ENCODE measurements at regions not wholly inside any gene's neighbourhood (a gene's known extent, or its start where the extent isn't known, plus 50 kb on each side); places are given as distances from the start of the nearest gene placed in this dataset.
A peak's percentile ranks its signal among the peaks of the same experiment; 100 is the strongest.
"Not testable (repeated sequence)": the region's sequence is repeated elsewhere in the genome, so short reads cannot be mapped to it uniquely, and the experiment has no call there.

DNA sequence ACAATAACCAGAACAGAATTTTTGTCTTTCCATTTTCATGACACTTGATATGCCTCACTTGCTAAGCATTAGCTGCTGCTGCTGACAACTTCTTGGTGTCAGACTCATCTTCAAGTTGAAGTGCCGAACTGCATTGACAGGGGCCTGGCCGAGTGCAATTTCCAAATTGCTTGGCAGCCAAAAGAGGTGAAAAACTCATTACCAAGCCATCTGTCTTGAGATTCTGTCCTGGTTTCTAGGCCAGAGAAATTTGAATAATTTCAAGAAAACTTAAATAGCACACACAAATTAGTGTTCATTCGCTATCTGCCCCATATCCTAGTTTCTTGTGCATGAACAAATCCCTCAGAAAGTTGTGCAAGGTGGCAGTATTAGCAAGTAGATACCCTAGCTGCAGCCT, 165.3 kb upstream of the RASSF8 start:
- no peak for DNase-seq (ENCODE audit: low read depth)

DNA sequence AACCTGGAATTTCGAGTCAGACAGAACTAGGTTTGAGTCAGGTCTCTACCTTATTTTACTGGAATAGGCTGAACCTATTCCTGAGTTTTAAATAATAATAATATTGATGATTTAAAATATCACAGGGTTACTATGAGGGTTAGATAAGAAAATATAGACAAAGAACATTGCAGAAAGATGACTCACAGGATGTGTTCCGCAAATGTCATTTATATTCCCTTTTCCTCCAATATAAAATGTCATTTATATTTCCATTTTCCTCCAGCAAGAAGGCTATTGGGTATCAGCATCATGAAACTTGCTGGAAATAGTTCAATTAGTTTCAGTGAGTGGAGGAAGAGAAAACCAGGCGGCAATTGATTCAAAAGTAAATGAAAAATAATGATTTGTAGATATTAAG, 163.9 kb upstream of the RASSF8 start:
- DNase-seq (ENCODE audit: low read depth) = no peak

DNA sequence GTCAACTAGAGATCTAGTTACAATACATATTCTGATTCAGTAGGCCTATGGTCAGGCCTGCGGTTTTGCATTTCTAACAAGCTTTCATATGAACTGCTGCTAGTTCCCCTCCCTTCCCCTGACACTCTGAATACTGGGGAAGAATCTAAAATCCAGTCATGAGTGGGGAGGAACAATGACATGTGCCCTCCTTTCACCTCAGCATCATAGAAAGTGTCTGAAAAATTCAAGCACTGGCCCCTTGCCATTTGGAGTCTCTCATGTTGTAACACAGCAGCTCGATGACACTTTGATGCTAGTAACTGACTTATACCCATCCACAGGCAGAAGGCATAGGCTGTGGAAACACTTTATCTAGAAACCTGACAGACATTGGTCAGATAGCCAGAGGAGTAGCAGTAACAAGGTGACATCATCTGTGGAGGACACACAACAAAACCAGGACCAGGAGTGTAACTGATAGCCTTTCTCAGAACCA, 161.9 kb upstream of the RASSF8 start:
- peak; percentile 49 for DNase-seq (ENCODE audit: low read depth)

DNA sequence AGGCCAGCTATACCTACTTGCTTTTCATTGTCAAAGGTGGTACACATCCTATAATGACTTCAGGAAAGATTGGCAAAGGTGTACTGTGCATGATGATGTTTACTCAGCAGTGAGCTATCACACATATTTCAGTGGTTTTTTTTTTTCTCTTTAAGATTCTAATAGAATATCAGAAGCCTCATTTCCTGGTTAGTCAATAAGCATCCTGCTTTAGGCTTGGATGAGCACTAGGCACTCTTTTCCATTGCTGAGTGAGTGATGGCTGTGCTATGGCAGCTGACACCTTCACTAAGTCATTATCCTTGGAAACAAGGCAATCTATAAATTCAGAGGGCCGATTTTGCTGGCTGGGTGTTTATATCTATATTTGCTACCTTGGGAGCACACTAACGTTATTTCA, 161.1 kb upstream of the RASSF8 start:
- DNase-seq (ENCODE audit: low read depth) = no peak

DNA sequence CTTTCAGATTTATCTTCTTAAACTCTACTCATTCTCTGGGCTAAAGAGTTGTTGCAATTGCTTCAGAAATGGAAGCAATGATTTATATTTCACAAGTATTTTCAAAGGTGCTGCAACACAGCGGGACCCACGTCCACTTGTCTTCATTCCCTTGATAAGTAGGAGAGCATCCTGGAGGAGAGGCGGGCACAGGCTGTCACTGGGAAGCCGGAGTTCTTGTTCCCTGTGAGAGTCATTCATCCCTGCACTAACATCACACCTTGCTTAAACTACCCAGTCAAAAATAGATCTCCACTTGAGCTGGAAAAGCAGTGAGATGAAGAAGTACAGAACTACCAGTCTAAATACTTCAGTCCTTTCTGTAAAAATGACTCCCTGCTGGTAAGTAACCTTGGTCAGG, 160.5 kb upstream of the RASSF8 start:
- DNase-seq (ENCODE audit: low read depth) = no peak

GRCh38 chr12:25800101-25800500, 158.4 kb upstream of the RASSF8 start:
- DNase-seq (ENCODE audit: low read depth) = peak; percentile 48

DNA sequence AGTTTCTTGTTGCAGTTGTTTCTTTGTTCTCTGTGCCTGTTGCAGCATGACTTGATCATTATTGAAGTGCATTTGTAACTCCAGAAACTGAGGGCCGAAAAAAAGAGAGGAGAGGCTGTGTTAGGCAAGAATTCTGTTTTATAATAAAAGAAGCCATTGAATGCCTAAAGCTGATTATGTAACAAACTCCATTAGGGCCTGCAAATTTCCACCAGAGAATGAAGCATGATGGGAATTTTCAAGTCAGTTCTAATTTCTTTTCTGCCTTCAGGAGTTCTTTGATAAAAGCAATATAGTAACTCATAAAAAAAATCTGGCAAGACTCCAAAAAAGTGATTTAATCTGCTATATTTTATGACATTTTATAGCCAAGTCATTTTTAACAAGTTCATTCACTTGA, 156.7 kb upstream of the RASSF8 start:
- DNase-seq (ENCODE audit: low read depth) = no peak

DNA sequence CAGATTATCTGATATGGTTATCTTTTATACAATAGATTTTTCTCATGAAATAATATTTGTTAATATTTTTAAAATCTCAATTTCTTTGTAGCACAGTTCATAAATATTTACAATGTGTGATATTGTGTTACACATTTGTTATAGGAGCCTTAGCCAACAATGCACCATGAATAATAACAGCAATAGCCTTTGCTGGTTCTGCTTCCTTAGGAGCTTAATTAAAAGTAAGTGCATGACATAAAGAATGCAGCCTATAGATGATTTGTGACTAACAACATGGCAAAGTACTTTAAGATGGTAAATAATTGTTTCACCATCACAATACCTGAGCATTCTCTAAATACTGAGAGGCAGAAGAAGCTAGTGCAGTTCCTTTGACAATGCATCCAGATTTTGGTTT, 156.3 kb upstream of the RASSF8 start:
- no peak for DNase-seq (ENCODE audit: low read depth)

- not testable (repeated sequence) for DNase-seq (ENCODE audit: low read depth)
Measured at GRCh38 chr12:25803029-25803664, 155.3 kb upstream of the RASSF8 start.

- not testable (repeated sequence) for DNase-seq (ENCODE audit: low read depth)
Measured at GRCh38 chr12:25804286-25804685, 154.2 kb upstream of the RASSF8 start.

DNA sequence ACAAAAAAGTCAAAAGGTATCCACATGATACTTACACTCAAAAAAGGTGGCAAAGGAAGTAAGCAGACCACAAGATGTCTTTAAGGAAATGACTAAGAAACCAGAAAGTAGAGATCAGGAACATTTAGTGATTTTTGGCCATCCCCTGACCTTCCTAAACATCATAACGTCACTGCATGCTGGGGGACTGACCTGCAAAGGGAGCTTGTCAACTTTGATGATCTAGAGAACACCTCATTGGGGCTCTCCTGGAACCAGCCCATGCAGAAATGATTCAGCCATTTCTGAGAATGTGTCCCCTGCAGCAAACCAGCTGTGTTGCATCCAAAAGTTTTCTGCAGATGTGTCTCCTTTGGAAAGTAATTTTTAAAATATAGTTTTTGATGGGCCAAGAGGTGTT, 152.2 kb upstream of the RASSF8 start:
- peak; percentile 66 for DNase-seq (ENCODE audit: low read depth)

DNA sequence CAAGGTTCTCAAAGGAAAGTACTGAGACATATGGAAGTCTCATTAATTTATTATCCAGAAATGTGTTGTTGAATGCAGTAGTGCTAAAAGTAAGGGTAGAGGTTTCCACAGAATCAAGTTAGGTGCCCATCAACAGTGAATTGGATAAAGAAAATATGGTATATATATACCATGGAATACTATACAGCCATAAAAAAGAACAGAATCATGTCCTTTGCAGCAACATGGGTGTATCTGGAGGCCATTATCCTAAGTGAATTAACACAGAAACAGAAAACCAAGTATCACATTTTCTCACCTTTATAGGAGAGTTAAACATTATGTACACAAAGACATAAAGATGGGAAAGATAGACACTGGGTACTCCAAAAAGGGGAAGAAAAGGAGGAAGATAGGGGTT, 149.9 kb upstream of the RASSF8 start:
- DNase-seq (ENCODE audit: low read depth) = no peak

GRCh38 chr12:25810683-25811082, 147.8 kb upstream of the RASSF8 start:
- no peak for DNase-seq (ENCODE audit: low read depth)

DNA sequence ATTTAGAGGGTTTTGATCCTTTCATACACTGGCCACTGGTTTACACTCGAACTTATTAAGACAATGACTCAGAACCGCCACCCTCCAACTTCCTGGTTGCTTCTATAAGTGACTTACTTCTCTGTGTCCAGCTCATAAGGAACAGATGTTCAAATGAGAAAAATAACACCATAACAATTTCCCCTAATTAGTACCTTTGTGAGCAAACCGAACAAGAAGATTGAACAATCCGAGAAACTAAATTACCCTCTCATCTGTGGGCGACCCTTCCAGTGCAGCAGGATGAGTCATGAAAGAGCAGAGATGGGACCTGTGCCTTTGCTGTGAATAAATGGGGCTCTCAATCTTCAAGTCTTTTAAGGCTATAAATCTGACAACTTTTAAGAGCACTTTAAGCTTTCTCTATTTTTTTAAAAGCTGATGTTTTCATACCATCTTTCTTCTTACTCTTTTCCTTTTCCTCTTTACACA, 146.8 kb upstream of the RASSF8 start:
- DNase-seq (ENCODE audit: low read depth) = peak; percentile 67

- no peak for DNase-seq (ENCODE audit: low read depth)
Measured at GRCh38 chr12:25812295-25812694, 146.2 kb upstream of the RASSF8 start.

- no peak for DNase-seq (ENCODE audit: low read depth)
Measured at GRCh38 chr12:25813843-25814242, 144.6 kb upstream of the RASSF8 start.

DNA sequence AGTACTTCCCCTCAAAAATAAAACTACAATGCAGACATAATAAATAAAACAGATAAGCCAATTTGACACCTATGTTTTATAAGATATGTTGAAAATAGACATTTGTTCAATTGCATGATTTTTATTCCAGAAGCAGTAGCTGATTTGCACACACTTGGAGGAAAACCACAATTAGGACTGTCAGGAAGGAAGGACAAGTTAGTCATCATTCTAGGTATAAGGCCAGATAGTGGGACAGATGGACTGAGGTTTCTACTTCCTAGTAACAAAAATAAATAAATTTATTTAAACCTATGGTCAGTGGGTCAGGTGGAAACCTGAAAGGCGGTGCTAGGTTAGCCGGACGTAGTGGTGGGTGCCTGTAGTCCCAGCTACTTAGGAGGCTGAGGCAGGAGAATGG, 141.8 kb upstream of the RASSF8 start:
- peak; percentile 69 for DNase-seq (ENCODE audit: low read depth)

DNA sequence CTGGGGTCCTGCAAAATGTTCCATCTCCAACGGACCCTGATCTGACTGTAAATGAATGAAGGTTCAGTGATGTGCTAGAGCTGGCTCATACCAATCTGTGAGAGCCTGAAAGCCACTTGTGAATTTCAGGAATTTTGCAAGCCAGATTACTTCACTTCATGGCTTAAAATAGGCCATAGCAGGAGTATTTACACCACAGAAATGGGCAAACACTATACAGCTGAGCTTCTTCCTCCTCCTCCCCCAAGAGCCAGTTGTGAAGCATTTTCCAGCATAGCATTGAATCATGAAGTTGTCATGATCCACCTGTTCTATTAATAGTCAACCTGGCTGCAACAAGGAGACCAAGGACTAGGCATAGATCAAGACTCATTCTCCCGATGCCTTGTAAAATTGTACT, 141.3 kb upstream of the RASSF8 start:
- DNase-seq (ENCODE audit: low read depth) = peak; percentile 33

- DNase-seq (ENCODE audit: low read depth) = no peak
Measured at GRCh38 chr12:25818596-25819390, 139.7 kb upstream of the RASSF8 start.

DNA sequence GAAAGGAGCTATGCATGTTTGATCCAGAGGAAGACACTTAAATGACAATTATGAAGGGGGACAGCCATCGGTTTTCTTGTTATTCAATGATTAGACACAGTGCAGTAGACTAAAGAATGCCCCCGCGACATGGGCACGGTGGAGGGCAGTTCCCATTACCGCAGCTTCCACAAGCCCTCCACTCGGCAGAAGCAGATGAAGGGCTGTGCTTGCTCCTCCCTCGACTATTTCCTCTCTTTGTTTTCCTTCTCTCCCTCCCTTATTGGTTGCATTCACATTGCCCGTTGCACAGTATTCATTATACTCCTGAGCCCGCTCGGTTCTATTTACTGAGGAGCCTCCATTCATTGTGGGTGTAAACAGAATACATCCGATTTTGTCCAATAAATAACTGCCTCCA, 138.8 kb upstream of the RASSF8 start:
- DNase-seq (ENCODE audit: low read depth) = no peak

- no peak for DNase-seq (ENCODE audit: low read depth)
Measured at GRCh38 chr12:25822281-25822680, 136.2 kb upstream of the RASSF8 start.

DNA sequence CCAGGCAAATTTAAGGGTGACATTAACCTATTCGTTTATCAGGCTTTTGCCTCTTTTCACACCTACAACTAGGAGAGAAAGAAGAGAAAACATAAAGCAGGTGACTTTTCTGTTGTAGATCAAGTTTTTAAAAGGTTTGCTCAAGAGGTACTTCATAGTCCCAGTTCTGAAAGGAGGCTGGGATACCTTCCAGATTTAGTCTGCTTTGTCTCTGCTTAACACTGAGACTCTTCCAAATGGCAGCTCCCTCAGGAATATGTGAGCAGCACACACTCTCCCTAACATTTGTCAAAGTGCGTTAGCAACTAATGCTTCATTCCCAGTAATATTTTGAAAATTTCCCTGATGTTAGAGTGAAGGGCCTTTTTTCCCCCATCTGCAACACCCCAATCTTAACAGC, 133.7 kb upstream of the RASSF8 start:
- DNase-seq (ENCODE audit: low read depth) = no peak

GRCh38 chr12:25825446-25825845, 133.0 kb upstream of the RASSF8 start:
- DNase-seq (ENCODE audit: low read depth) = no peak

All from RPMI7951 (cell line).